Ascending aorta (tissue), 2 donors: ENCODE measurements at regions not wholly inside any gene's neighbourhood (a gene's known extent, or its start where the extent isn't known, plus 50 kb on each side); places are given as distances from the start of the nearest gene placed in this dataset.

ENCODE experiments used
- DNase-seq, 2 donors: peaks; one replicate each; pipeline ENCODE4 v3.0.0-alpha.2; 2019; ENCODE audit warnings: low spot score in 2 of 2
- H3K27ac ChIP-seq, 2 donors: fragments of 200-600 bp; sonication (generic); one replicate each; pipeline ENCODE4 v1.5.1; 2016 to 2017; ENCODE audit warnings: mild to moderate bottlenecking in 1 of 2
- H3K27me3 ChIP-seq: fragments of 200-600 bp; sonication (generic); one replicate; pipeline ENCODE4 v1.5.1; 2017
- H3K36me3 ChIP-seq, 2 donors: fragments of 200-600 bp; sonication (generic); one replicate each; pipeline ENCODE4 v1.5.1; 2016
- H3K4me1 ChIP-seq, 2 donors: fragments of 200-600 bp; sonication (generic); one replicate each; pipeline ENCODE4 v1.5.1; 2016 to 2017; ENCODE audit warnings: mild to moderate bottlenecking in 1 of 2
- H3K4me3 ChIP-seq, 2 donors: fragments of 200-600 bp; sonication (generic); one replicate each; pipeline ENCODE4 v1.5.1; 2016 to 2017; ENCODE audit warnings: mild to moderate bottlenecking in 1 of 2
- H3K9me3 ChIP-seq, 2 donors: fragments of 200-600 bp; sonication (generic); one replicate each; pipeline ENCODE4 v1.5.1; 2016
- CTCF ChIP-seq, 3 experiments: fragments of 200-600 bp in 2 of 3; fragments of 450-650 bp in 1 of 3; sonication (generic) in 2 of 3; IDR thresholded peaks; one replicate each; pipeline ENCODE4 v1.5.1; 2016 to 2019; ENCODE audit warnings: antibody characterized with exemption in 3 of 3, mild to moderate bottlenecking in 1 of 3, moderate library complexity in 1 of 3
- intact Hi-C: fragments of 100-400 bp; cut with DNase I; formaldehyde crosslinking; loops from one replicate; pipeline ENCODE4 v1.15.1; 2023

GRCh38 chr3:43810797-43811196, 120.1 kb downstream of the ABHD5 start:
- DNase-seq = no peak
- H3K27ac ChIP-seq = no peak overlapping the region
- H3K4me3 ChIP-seq = no peak overlapping the region
- intact Hi-C loops = no loop called here
- no peaks in the 10 kb centered on the region for H3K27me3 ChIP-seq
- H3K36me3 ChIP-seq = no peaks in the 10 kb centered on the region
- no peak for TF ChIP-seq CTCF (IDR thresholded peaks at IDR 0.05)
- H3K9me3 ChIP-seq = no peaks in the 10 kb centered on the region
- no peaks in the 10 kb centered on the region for H3K4me1 ChIP-seq

- Histone ChIP-seq H3K4me3 (no peak overlapping the region), H3K27ac (no peak overlapping the region), H3K9me3 (no peaks in the 10 kb centered on the region), H3K36me3 (no peaks in the 10 kb centered on the region), H3K4me1 (no peaks in the 10 kb centered on the region), H3K27me3 (no peaks in the 10 kb centered on the region)
- DNase-seq = no peak
- intact Hi-C loops = no loop called here
- TF ChIP-seq CTCF (IDR thresholded peaks at IDR 0.05) = no peak
These were observed 123.7 kb downstream of the ABHD5 start for GRCh38 chr3:43814461-43814860.

- intact Hi-C loops = no loop called here
- H3K4me3 ChIP-seq = no peak overlapping the region
- TF ChIP-seq CTCF (IDR thresholded peaks at IDR 0.05) = no peak
- DNase-seq = no peak
- H3K4me1 ChIP-seq = no peaks in the 10 kb centered on the region
- H3K36me3 ChIP-seq = no peaks in the 10 kb centered on the region
- H3K9me3 ChIP-seq = no peaks in the 10 kb centered on the region
- H3K27ac ChIP-seq = no peak overlapping the region
- no peaks in the 10 kb centered on the region for H3K27me3 ChIP-seq
These were observed 125.6 kb downstream of the ABHD5 start for GRCh38 chr3:43816372-43816771.

GRCh38 chr3:43817064-43817463, 126.3 kb downstream of the ABHD5 start:
- H3K9me3 ChIP-seq = no peaks in the 10 kb centered on the region
- TF ChIP-seq CTCF (IDR thresholded peaks at IDR 0.05) = no peak
- intact Hi-C loops = no loop called here
- no peaks in the 10 kb centered on the region for H3K36me3 ChIP-seq
- no peak for DNase-seq
- no peak overlapping the region for H3K27ac ChIP-seq
- H3K4me1 ChIP-seq = no peaks in the 10 kb centered on the region
- H3K4me3 ChIP-seq = no peak overlapping the region
- H3K27me3 ChIP-seq = no peaks in the 10 kb centered on the region

GRCh38 chr3:43817825-43818224, 127.1 kb downstream of the ABHD5 start:
- no peaks in the 10 kb centered on the region for H3K36me3 ChIP-seq
- H3K4me3 ChIP-seq = no peak overlapping the region
- H3K9me3 ChIP-seq = no peaks in the 10 kb centered on the region
- no peak for DNase-seq
- H3K27ac ChIP-seq = no peak overlapping the region
- intact Hi-C loops = no loop called here
- no peaks in the 10 kb centered on the region for H3K4me1 ChIP-seq
- no peak for TF ChIP-seq CTCF (IDR thresholded peaks at IDR 0.05)
- H3K27me3 ChIP-seq = no peaks in the 10 kb centered on the region

GRCh38 chr3:43818229-43818628, 127.5 kb downstream of the ABHD5 start:
- no peaks in the 10 kb centered on the region for H3K4me1 ChIP-seq
- intact Hi-C loops = no loop called here
- no peak overlapping the region for H3K4me3 ChIP-seq
- H3K9me3 ChIP-seq = no peaks in the 10 kb centered on the region
- no peak for TF ChIP-seq CTCF (IDR thresholded peaks at IDR 0.05)
- H3K36me3 ChIP-seq = no peaks in the 10 kb centered on the region
- no peak for DNase-seq
- no peaks in the 10 kb centered on the region for H3K27me3 ChIP-seq
- H3K27ac ChIP-seq = no peak overlapping the region
